SK-N-SH (cell line): ENCODE measurements at regions not wholly inside any gene's neighbourhood (a gene's known extent, or its start where the extent isn't known, plus 50 kb on each side); places are given as distances from the start of the nearest gene placed in this dataset.

Source experiments
- CTCF ChIA-PET: fragments of 300-600, 350-600 bp; formaldehyde crosslinking; extraction: SDS; loops from one replicate; lab custom pipeline; 2021; lab: Yijun Ruan, JAX
- POLR2A ChIA-PET: fragments of 350-600 bp; sonication (Branson Sonifier 250); formaldehyde crosslinking; extraction: SDS; loops from one replicate; lab custom pipeline; 2020; ENCODE audit warnings: antibody characterized with exemption, inconsistent platforms; lab: Yijun Ruan, JAX
- DNase-seq: peaks from one replicate; pipeline ENCODE4 v3.0.0; 2012
- H2AFZ ChIP-seq: fragments of 200-600 bp; sonication (generic); 2 replicates; pipeline ENCODE4 v1.8.1; 2016; ENCODE audit warnings: antibody characterized with exemption, mild to moderate bottlenecking, low read depth
- H3F3A ChIP-seq: fragments of 200-600 bp; sonication (generic); replicated peaks from 2 replicates; pipeline ENCODE3; 2016; ENCODE audit warnings: antibody characterized with exemption, mild to moderate bottlenecking; ENCODE audit not compliant: insufficient read depth
- H3K27ac ChIP-seq, 2 experiments: fragments of 200-500 bp in 1 of 2; fragments of 200-600 bp in 1 of 2; sonication (Bioruptor generic) in 1 of 2; sonication (generic), shearing (Covaris generic) in 1 of 2; 2 replicates each; pipeline versions ENCODE4 v1.5.1 to v1.6.1; 2014 to 2016; ENCODE audit warnings: low read depth in 2 of 2, inconsistent platforms in 1 of 2, low read length in 1 of 2, mild to moderate bottlenecking in 1 of 2, mixed read lengths in 1 of 2
- H3K27me3 ChIP-seq: fragments of 200-600 bp; sonication (generic), shearing (Covaris generic); 2 replicates; pipeline ENCODE4 v1.6.1; 2016; ENCODE audit warnings: mixed run types; ENCODE audit not compliant: insufficient read depth
- H3K36me3 ChIP-seq, 2 experiments: fragments of 200-500 bp in 1 of 2; fragments of 200-600 bp in 1 of 2; sonication (Bioruptor generic) in 1 of 2; sonication (generic) in 1 of 2; replicated peaks in 1 of 2; 2 replicates each; pipeline versions ENCODE3 to v1.5.1; 2014 to 2016; ENCODE audit warnings: low read length in 1 of 2, mild to moderate bottlenecking in 1 of 2; ENCODE audit not compliant: insufficient read depth in 2 of 2, control insufficient read depth in 1 of 2
- H3K4me1 ChIP-seq, 2 experiments: fragments of 200-500 bp in 1 of 2; fragments of 200-600 bp in 1 of 2; sonication (Bioruptor generic) in 1 of 2; sonication (generic), shearing (Covaris generic) in 1 of 2; 2 replicates each; pipeline versions ENCODE4 v1.5.1 to v1.6.1; 2014 to 2016; ENCODE audit warnings: low read depth in 1 of 2, low read length in 1 of 2, mixed run types in 1 of 2; ENCODE audit not compliant: insufficient read depth in 2 of 2, control insufficient read depth in 1 of 2
- H3K4me2 ChIP-seq: fragments of 200-600 bp; sonication (generic), shearing (Covaris generic); 2 replicates; pipeline ENCODE4 v1.6.1; 2017; ENCODE audit warnings: mixed run types
- H3K4me3 ChIP-seq, 2 experiments: fragments of 200-500 bp in 1 of 2; fragments of 200-600 bp in 1 of 2; sonication (Bioruptor generic) in 1 of 2; sonication (generic), shearing (Covaris generic) in 1 of 2; 2 replicates each; pipeline versions ENCODE4 v1.5.1 to v1.8.1; 2014 to 2016; ENCODE audit warnings: low read depth in 2 of 2, inconsistent platforms in 1 of 2, low read length in 1 of 2, mild to moderate bottlenecking in 1 of 2, mixed read lengths in 1 of 2, moderate library complexity in 1 of 2
- H3K79me2 ChIP-seq: fragments of 200-600 bp; sonication (generic); 2 replicates; pipeline ENCODE4 v1.8.1; 2017; ENCODE audit warnings: mild to moderate bottlenecking; ENCODE audit not compliant: insufficient read depth
- H3K9ac ChIP-seq: fragments of 200-600 bp; sonication (generic); 2 replicates; pipeline ENCODE4 v1.6.1; 2017; ENCODE audit warnings: mixed run types
- H3K9me2 ChIP-seq: fragments of 200-600 bp; sonication (generic); 2 replicates; pipeline ENCODE4 v1.6.1; 2017; ENCODE audit warnings: mixed run types
- H3K9me3 ChIP-seq: fragments of 200-600 bp; sonication (generic); 2 replicates; pipeline ENCODE4 v1.6.1; 2017; ENCODE audit warnings: mixed run types, mild to moderate bottlenecking, moderate library complexity
- H4K20me1 ChIP-seq: fragments of 200-600 bp; sonication (generic); 2 replicates; pipeline ENCODE4 v1.6.1; 2017; ENCODE audit warnings: mild to moderate bottlenecking, mixed run types; ENCODE audit not compliant: insufficient read depth
- CHD2 ChIP-seq: fragments of 150-350 bp; IDR thresholded peaks from 2 replicates; pipeline ENCODE4 v1.6.1; 2018; ENCODE audit warnings: low read length; ENCODE audit not compliant: partially characterized antibody
- CTCF ChIP-seq: fragments of 200-600 bp; sonication (generic); IDR thresholded peaks from 2 replicates; pipeline ENCODE4 v1.6.1; 2017; ENCODE audit warnings: antibody characterized with exemption, mild to moderate bottlenecking, moderate library complexity
- FOXM1 ChIP-seq: IDR thresholded peaks from 2 replicates; pipeline ENCODE4 v1.4.0; 2012; ENCODE audit warnings: low read depth, mild to moderate bottlenecking
- NRF1 ChIP-seq: IDR thresholded peaks from 2 replicates; pipeline ENCODE4 v1.6.1; 2012; ENCODE audit warnings: low read depth, mild to moderate bottlenecking, low read length
- TAF1 ChIP-seq: IDR thresholded peaks from 2 replicates; pipeline ENCODE4 v1.6.1; 2012; ENCODE audit warnings: low read depth, mild to moderate bottlenecking, low read length, moderate library complexity, borderline replicate concordance
- TCF12 ChIP-seq: IDR thresholded peaks from 2 replicates; pipeline ENCODE4 v1.4.0; 2012
- ZBTB33 ChIP-seq: IDR thresholded peaks from 2 replicates; pipeline ENCODE4 v1.4.0; 2012; ENCODE audit warnings: low read depth, borderline replicate concordance
- WGBS: methylation state at CpG from one replicate; pipeline ENCODE4 v1.1.6; 2017; ENCODE audit warnings: low lambda C conversion rate; 5-methylcytosine and 5-hydroxymethylcytosine counted together

GRCh38 chr5:174459832-174460448, 264.4 kb upstream of the MSX2 start:
- H3K79me2 ChIP-seq, result no peaks in the 10 kb centered on the region
- no peak overlapping the region for H3K27ac ChIP-seq
- no peaks in the 10 kb centered on the region for H3K4me1 ChIP-seq
- H2AFZ ChIP-seq, result no peak overlapping the region
- H3K9me2 ChIP-seq, result no peaks in the 10 kb centered on the region
- H3K9ac ChIP-seq, result no peak overlapping the region
- H3K4me2 ChIP-seq, result no peak overlapping the region
- ChIA-PET POLR2A (no interaction called here), CTCF (interaction anchor here (2.1 kb wide), 1 partner anchor 40 kb away, joined by 8 read pairs; no protein-coding TSS in a partner anchor)
- TF ChIP-seq CTCF, result no peak
- no peaks in the 10 kb centered on the region for H3F3A ChIP-seq
- WGBS, result 57% methylated on average over 9 of the region's 9 CpGs
- H3K27me3 ChIP-seq, result no peaks in the 10 kb centered on the region
- no peaks in the 10 kb centered on the region for H3K36me3 ChIP-seq
- no peak for DNase-seq
- H4K20me1 ChIP-seq, result no peaks in the 10 kb centered on the region
- no peaks in the 10 kb centered on the region for H3K9me3 ChIP-seq
- no peak overlapping the region for H3K4me3 ChIP-seq

GRCh38 chr5:174462129-174462528, 262.3 kb upstream of the MSX2 start:
- Histone ChIP-seq H3K9me2 (no peaks in the 10 kb centered on the region), H2AFZ (no peak overlapping the region), H3K4me3 (no peak overlapping the region), H3K9ac (no peak overlapping the region), H3K9me3 (no peaks in the 10 kb centered on the region)
- DNase-seq, result no peak
- CTCF ChIA-PET, result interaction anchor here (1.5 to 2.1 kb wide), 2 partner anchors 9 to 43 kb away, joined by 3 to 8 read pairs; no protein-coding TSS in a partner anchor
- POLR2A ChIA-PET, result no interaction called here
- TF ChIP-seq FOXM1 (no peak), ZBTB33 (no peak), CHD2 (no peak), TCF12 (no peak), TAF1 (no peak), NRF1 (no peak)
- TF ChIP-seq, all 33 proteins: peak for 0
- WGBS, result 47% methylated on average over 4 of the region's 4 CpGs
- no peaks in the 10 kb centered on the region for H3K36me3 ChIP-seq
- no peaks in the 10 kb centered on the region for H3K4me1 ChIP-seq
- no peak overlapping the region for H3K27ac ChIP-seq
- no peaks in the 10 kb centered on the region for H3K79me2 ChIP-seq
- no peaks in the 10 kb centered on the region for H4K20me1 ChIP-seq
- no peak overlapping the region for H3K4me2 ChIP-seq
- H3F3A ChIP-seq, result no peaks in the 10 kb centered on the region
- no peaks in the 10 kb centered on the region for H3K27me3 ChIP-seq
